AG04449 (cell line): ENCODE measurements at regions not wholly inside any gene's neighbourhood (a gene's known extent, or its start where the extent isn't known, plus 50 kb on each side); places are given as distances from the start of the nearest gene placed in this dataset.

Experiments
- CTCF ChIA-PET: fragments of 350-600 bp; formaldehyde crosslinking; extraction: SDS; loops from one replicate; lab custom pipeline; 2021; ENCODE audit warnings: antibody characterized with exemption; lab: Yijun Ruan, JAX
- POLR2A ChIA-PET: fragments of 400-600, 350-600 bp; formaldehyde crosslinking; extraction: SDS; loops from one replicate; lab custom pipeline; 2020; ENCODE audit warnings: antibody characterized with exemption, inconsistent platforms; lab: Yijun Ruan, JAX
- DNase-seq: peaks from one replicate; pipeline ENCODE4 v3.0.0-alpha.2; 2010; ENCODE audit warnings: low read depth, low spot score
- H3K4me3 ChIP-seq: 2 replicates; pipeline ENCODE4 v1.5.1; 2011; ENCODE audit warnings: low read depth, mild to moderate bottlenecking, control low read depth, low read length
- TF ChIP-seq, protein P1 (sequence below): IDR thresholded peaks from one replicate; pipeline ENCODE4 v1.5.1; 2011; ENCODE audit warnings: mild to moderate bottlenecking, moderate library complexity, low read length, control low read depth, inconsistent platforms; ENCODE audit not compliant: insufficient read depth; ENCODE audit errors: missing control alignments

- TF ChIP-seq, protein P1, sequence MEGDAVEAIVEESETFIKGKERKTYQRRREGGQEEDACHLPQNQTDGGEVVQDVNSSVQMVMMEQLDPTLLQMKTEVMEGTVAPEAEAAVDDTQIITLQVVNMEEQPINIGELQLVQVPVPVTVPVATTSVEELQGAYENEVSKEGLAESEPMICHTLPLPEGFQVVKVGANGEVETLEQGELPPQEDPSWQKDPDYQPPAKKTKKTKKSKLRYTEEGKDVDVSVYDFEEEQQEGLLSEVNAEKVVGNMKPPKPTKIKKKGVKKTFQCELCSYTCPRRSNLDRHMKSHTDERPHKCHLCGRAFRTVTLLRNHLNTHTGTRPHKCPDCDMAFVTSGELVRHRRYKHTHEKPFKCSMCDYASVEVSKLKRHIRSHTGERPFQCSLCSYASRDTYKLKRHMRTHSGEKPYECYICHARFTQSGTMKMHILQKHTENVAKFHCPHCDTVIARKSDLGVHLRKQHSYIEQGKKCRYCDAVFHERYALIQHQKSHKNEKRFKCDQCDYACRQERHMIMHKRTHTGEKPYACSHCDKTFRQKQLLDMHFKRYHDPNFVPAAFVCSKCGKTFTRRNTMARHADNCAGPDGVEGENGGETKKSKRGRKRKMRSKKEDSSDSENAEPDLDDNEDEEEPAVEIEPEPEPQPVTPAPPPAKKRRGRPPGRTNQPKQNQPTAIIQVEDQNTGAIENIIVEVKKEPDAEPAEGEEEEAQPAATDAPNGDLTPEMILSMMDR, result no peak
- CTCF ChIA-PET, result no interaction called here
- POLR2A ChIA-PET, result interaction anchor here (0.7 kb wide), 1 partner anchor 54 kb away, joined by 3 read pairs; no protein-coding TSS in a partner anchor
- DNase-seq, result no peak
- no peak overlapping the region for H3K4me3 ChIP-seq
These were observed 309.7 kb downstream of the QKI start for GRCh38 chr6:163724196-163724595.

GRCh38 chr6:163723759-163724158 is 309.2 kb downstream of the QKI start:
- POLR2A ChIA-PET, result no interaction called here
- DNase-seq, result no peak
- H3K4me3 ChIP-seq, result no peak overlapping the region
- CTCF ChIA-PET, result no interaction called here
- TF ChIP-seq, protein P1, result no peak

DNA sequence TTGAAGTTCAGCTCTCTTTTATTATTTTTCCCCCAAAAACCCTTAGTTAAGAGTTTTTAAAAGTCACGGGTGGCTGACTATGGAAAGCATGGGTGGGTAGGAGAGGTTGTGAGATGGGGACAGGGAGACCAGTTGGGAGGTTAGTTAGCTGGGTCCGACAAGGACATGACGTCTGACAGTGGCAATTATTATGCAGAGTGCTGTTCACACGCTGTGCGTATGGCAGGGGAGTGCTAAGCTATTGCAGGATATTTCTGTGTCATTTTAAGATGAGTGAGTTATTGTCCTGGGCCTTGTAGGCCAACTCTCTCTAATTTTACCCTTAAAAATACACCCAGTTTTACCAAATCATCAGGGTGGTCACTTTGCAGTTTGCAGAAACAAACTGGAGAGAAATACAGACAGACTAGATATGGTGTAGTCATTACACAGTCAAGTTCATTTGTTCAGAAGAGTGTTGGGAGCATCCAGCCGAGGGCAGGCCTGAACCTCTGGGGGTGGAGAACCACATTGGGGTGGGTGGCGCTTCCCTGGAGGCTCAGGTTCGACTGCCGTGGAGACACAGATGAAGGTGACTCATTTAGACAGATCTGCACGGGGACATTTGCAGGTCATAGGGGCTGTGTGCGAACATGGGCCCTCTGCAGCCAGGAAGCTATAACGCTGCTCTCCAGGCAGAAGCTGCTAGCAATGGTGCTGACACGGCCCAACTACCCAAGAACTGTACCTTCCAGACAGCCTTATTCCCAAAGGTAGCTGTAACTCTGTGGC is 307.6 kb downstream of the QKI start:
- TF ChIP-seq, protein P1, result no peak
- ChIA-PET CTCF (no interaction called here), POLR2A (no interaction called here)
- no peak for DNase-seq
- H3K4me3 ChIP-seq, result no peak overlapping the region

DNA sequence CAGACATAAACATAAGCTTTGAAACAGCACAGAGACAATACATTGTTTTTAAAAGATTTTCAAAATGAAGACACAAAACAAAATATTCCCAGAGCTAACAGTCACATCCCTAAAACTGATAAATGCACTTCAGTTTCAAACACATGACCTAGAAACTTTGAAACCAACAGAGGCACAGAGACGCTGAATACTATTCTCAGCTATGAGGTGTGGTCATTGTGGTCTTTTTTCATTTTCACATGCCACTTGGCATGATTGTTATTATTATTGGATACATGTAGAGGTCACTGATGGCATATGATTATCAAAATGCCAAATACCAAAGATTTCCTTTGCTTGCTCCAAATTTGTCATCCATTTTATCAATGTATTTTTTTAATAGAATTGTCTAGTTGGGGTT is 306.9 kb downstream of the QKI start:
- ChIA-PET CTCF (no interaction called here), POLR2A (no interaction called here)
- DNase-seq, result no peak
- no peak overlapping the region for H3K4me3 ChIP-seq
- TF ChIP-seq, protein P1, result no peak

DNA sequence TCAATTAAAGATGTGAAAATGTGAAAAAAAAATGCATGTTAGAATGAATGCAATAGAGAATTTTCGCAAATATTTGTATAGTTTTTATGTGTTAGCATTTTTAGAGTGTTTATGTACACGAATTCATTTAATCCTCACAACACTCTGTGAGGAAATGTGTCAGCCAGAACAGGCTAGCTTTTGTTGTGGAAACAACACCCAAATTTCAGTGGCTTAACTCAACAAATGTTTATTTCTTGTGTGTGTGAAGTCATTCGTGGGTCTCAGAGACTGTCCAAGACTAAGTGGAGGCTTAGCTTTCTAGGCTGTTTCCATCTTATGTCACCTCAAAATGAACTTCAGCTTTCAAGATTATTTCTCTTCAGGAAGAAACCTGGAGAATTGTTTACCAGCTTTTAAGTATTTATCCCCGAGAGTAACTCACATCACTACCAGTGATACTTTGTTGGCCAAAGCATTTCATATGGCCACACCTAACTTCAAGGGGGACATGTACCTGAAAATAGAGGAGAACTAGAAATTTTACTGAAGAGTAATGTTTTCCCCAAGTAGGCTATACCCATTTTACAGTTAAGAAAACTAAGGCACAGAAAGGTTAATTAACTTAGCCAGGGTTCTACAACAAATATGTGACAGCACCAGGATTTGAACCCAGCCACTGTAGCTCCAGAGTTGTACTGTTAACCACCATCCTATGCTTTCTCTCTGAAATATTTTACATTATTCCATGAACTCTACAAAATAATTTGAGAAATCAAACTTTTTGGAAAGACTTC is 306.1 kb downstream of the QKI start:
- CTCF ChIA-PET, result no interaction called here
- TF ChIP-seq, protein P1, result no peak
- no peak for DNase-seq
- POLR2A ChIA-PET, result no interaction called here
- no peak overlapping the region for H3K4me3 ChIP-seq

- H3K4me3 ChIP-seq, result no peak overlapping the region
- DNase-seq, result no peak
- POLR2A ChIA-PET, result no interaction called here
- TF ChIP-seq, protein P1, result no peak
- CTCF ChIA-PET, result no interaction called here
These were observed 305.5 kb downstream of the QKI start for GRCh38 chr6:163720005-163720404.
